ENCODE measurements at regions not wholly inside any gene's neighbourhood (a gene's known extent, or its start where the extent isn't known, plus 50 kb on each side); places are given as distances from the start of the nearest gene placed in this dataset.

- no peak overlapping the region for H3K4me3 ChIP-seq (replicated peaks in 1 of 3; ENCODE audit: insufficient read depth in 1 of 3, low read depth in 1 of 3, low read length in 3 of 3)
- no peaks in the 10 kb centered on the region for H3K9me3 ChIP-seq (replicated peaks; ENCODE audit: control insufficient read depth, insufficient read depth, low read length)
- intact Hi-C loops (cut with micrococcal nuclease) (no loop called here), dilution Hi-C loops (cut with MboI; ENCODE audit: extremely low pct_ligation_motif_present, low sequenced_read_pairs) (no loop called here)
- H3K27ac ChIP-seq (ENCODE audit: insufficient read depth, low read depth, low read length): no peak overlapping the region
- no peak overlapping the region for H3K9ac ChIP-seq (replicated peaks; ENCODE audit: extremely low read depth, insufficient read depth, low read length)
- H4K20me1 ChIP-seq (replicated peaks; ENCODE audit: control insufficient read depth, extremely low read depth, insufficient read depth, low read length): no peaks in the 10 kb centered on the region
- TF ChIP-seq GATA2 (IDR thresholded peaks at IDR 0.05; ENCODE audit: insufficient read depth, insufficient read length, low read depth, low read length) (no peak), EZH2 (IDR thresholded peaks at IDR 0.05; ENCODE audit: borderline replicate concordance, low read depth, low read length, severe bottlenecking) (no peak), JUN (IDR thresholded peaks at IDR 0.05; ENCODE audit: borderline replicate concordance, insufficient read depth, insufficient read length, low read depth) (no peak), CTCF (IDR thresholded peaks at IDR 0.05; ENCODE audit: extremely low read depth in 1 of 2, insufficient read depth in 1 of 2, low read depth in 1 of 2, low read length in 2 of 2) (no peak), MAX (IDR thresholded peaks at IDR 0.05; ENCODE audit: insufficient read depth, insufficient read length) (no peak), FOS (IDR thresholded peaks at IDR 0.05; ENCODE audit: borderline replicate concordance, insufficient read depth, low read length) (no peak), POLR2AphosphoS5 (IDR thresholded peaks at IDR 0.05; ENCODE audit: insufficient read depth, low read depth, low read length) (no peak), MYC (IDR thresholded peaks at IDR 0.05; ENCODE audit: low read depth, low read length) (no peak), POLR2A (IDR thresholded peaks at IDR 0.05; ENCODE audit: low read depth, low read length) (no peak)
- no peaks in the 10 kb centered on the region for H3K79me2 ChIP-seq (ENCODE audit: control insufficient read depth, insufficient read depth, low read length)
- no TSS peak for BruUV-seq (replicated peaks)
- H3K9me1 ChIP-seq (replicated peaks; ENCODE audit: control insufficient read depth, extremely low read depth, insufficient read depth, low read length): no peaks in the 10 kb centered on the region
- POLR2A ChIA-PET: no interaction called here
- H3K36me3 ChIP-seq (ENCODE audit: control insufficient read depth in 2 of 2, extremely low read depth in 1 of 2, insufficient read depth in 2 of 2, low read length in 2 of 2): no peaks in the 10 kb centered on the region
- FAIRE-seq: no peak
- no peak for DNase-seq (ENCODE audit: low read depth, low spot score)
- no peaks in the 10 kb centered on the region for H3K4me1 ChIP-seq (ENCODE audit: control insufficient read depth, extremely low read depth, insufficient read depth, low read length)
- no peak overlapping the region for H3K4me2 ChIP-seq (ENCODE audit: insufficient read depth, low read length)
- no peaks in the 10 kb centered on the region for H3K27me3 ChIP-seq (ENCODE audit: control insufficient read depth in 2 of 2, insufficient read depth in 2 of 2, low read length in 2 of 2)
- CTCF ChIA-PET: no interaction called here
- H2AFZ ChIP-seq (ENCODE audit: low read depth, low read length): no peak overlapping the region
These were observed 227.0 kb upstream of the CST7 start for GRCh38 chr20:24721891-24722568.

All from endothelial cell of umbilical vein (primary cell).